ENCODE measurements at regions not wholly inside any gene's neighbourhood (a gene's known extent, or its start where the extent isn't known, plus 50 kb on each side); places are given as distances from the start of the nearest gene placed in this dataset.

DNA sequence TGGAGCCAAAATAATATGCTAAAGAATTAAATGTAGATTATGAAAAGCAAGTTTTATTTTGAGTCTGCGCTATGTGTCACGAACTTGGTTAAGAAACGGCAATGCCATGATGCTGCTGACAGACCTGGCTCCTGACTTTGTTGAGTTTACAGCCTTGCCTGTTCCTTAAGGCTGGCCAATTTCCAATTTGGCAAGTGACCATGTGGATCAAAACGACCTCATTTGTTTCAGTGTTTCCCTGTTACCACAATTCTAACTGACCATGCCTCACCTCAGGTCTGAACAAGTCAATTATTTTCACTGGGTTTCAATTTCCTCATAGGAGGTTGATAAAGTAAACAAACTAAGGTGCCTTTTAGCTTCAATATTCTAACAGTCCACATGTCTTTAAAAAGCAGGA lies 461.4 kb downstream of the ZNF608 start:
- TF ChIP-seq, protein P1, sequence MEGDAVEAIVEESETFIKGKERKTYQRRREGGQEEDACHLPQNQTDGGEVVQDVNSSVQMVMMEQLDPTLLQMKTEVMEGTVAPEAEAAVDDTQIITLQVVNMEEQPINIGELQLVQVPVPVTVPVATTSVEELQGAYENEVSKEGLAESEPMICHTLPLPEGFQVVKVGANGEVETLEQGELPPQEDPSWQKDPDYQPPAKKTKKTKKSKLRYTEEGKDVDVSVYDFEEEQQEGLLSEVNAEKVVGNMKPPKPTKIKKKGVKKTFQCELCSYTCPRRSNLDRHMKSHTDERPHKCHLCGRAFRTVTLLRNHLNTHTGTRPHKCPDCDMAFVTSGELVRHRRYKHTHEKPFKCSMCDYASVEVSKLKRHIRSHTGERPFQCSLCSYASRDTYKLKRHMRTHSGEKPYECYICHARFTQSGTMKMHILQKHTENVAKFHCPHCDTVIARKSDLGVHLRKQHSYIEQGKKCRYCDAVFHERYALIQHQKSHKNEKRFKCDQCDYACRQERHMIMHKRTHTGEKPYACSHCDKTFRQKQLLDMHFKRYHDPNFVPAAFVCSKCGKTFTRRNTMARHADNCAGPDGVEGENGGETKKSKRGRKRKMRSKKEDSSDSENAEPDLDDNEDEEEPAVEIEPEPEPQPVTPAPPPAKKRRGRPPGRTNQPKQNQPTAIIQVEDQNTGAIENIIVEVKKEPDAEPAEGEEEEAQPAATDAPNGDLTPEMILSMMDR (IDR thresholded peaks at IDR 0.05): no peak
- TF ChIP-seq NFIC (IDR thresholded peaks at IDR 0.05; ENCODE audit: borderline replicate concordance) (no peak), JUND (IDR thresholded peaks at IDR 0.05) (no peak), RFX5 (IDR thresholded peaks at IDR 0.05; ENCODE audit: low read length) (no peak), EP300 (IDR thresholded peaks at IDR 0.05; ENCODE audit: borderline replicate concordance in 1 of 2, low read depth in 1 of 2, low read length in 1 of 2) (no peak), SIN3A (IDR thresholded peaks at IDR 0.05; ENCODE audit: borderline replicate concordance, low read depth, low read length) (no peak), PBX3 (IDR thresholded peaks at IDR 0.05) (no peak)
- TF ChIP-seq, protein P2, sequence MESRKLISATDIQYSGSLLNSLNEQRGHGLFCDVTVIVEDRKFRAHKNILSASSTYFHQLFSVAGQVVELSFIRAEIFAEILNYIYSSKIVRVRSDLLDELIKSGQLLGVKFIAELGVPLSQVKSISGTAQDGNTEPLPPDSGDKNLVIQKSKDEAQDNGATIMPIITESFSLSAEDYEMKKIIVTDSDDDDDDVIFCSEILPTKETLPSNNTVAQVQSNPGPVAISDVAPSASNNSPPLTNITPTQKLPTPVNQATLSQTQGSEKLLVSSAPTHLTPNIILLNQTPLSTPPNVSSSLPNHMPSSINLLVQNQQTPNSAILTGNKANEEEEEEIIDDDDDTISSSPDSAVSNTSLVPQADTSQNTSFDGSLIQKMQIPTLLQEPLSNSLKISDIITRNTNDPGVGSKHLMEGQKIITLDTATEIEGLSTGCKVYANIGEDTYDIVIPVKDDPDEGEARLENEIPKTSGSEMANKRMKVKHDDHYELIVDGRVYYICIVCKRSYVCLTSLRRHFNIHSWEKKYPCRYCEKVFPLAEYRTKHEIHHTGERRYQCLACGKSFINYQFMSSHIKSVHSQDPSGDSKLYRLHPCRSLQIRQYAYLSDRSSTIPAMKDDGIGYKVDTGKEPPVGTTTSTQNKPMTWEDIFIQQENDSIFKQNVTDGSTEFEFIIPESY (IDR thresholded peaks at IDR 0.05; ENCODE audit: borderline replicate concordance, low read depth): no peak

Data from SK-N-SH (cell line).